Body of pancreas (tissue), 4 donors: ENCODE measurements at regions not wholly inside any gene's neighbourhood (a gene's known extent, or its start where the extent isn't known, plus 50 kb on each side); places are given as distances from the start of the nearest gene placed in this dataset.

ENCODE experiments used
- POLR2A ChIP-seq, 3 donors: fragments of 450-650 bp; IDR thresholded peaks; one replicate each; pipeline ENCODE4 v1.6.1; 2016; ENCODE audit warnings: antibody characterized with exemption in 3 of 3, mild to moderate bottlenecking in 2 of 3
- TF ChIP-seq, protein P1 (sequence below), 7 experiments: fragments of 450-650 bp in 4 of 7; fragments of 200-600 bp in 3 of 7; sonication (generic) in 3 of 7; IDR thresholded peaks; one replicate each; pipeline ENCODE4 v1.5.1; 2016 to 2019; ENCODE audit warnings: antibody characterized with exemption in 7 of 7

DNA sequence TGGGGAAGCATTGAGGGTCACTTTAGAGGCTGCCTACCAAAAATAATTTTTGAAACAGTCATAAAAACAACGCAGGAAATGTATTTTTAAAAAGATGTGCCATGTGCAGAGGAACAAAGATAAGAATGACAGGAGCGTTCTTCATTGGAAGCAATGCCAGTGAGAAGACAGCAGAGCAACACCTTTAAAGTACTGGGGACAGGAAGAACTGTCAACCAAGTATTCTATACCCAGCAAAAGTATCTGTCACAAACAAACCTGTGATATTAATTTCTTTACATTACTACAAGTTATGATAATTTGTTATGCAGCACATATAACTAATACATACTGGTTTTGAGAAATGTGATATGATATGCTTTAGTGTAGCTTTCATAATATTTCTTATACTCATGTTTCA is 675.6 kb downstream of the IRX1 start:
- TF ChIP-seq POLR2A (IDR thresholded peaks at IDR 0.05), result no peak
- TF ChIP-seq, protein P1, sequence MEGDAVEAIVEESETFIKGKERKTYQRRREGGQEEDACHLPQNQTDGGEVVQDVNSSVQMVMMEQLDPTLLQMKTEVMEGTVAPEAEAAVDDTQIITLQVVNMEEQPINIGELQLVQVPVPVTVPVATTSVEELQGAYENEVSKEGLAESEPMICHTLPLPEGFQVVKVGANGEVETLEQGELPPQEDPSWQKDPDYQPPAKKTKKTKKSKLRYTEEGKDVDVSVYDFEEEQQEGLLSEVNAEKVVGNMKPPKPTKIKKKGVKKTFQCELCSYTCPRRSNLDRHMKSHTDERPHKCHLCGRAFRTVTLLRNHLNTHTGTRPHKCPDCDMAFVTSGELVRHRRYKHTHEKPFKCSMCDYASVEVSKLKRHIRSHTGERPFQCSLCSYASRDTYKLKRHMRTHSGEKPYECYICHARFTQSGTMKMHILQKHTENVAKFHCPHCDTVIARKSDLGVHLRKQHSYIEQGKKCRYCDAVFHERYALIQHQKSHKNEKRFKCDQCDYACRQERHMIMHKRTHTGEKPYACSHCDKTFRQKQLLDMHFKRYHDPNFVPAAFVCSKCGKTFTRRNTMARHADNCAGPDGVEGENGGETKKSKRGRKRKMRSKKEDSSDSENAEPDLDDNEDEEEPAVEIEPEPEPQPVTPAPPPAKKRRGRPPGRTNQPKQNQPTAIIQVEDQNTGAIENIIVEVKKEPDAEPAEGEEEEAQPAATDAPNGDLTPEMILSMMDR (IDR thresholded peaks at IDR 0.05), result no peak
